M059J (cell line): ENCODE measurements at regions not wholly inside any gene's neighbourhood (a gene's known extent, or its start where the extent isn't known, plus 50 kb on each side); places are given as distances from the start of the nearest gene placed in this dataset.

Experiments
- DNase-seq: peaks from one replicate; pipeline ENCODE4 v3.0.0-alpha.2; 2012; ENCODE audit warnings: low read depth

DNA sequence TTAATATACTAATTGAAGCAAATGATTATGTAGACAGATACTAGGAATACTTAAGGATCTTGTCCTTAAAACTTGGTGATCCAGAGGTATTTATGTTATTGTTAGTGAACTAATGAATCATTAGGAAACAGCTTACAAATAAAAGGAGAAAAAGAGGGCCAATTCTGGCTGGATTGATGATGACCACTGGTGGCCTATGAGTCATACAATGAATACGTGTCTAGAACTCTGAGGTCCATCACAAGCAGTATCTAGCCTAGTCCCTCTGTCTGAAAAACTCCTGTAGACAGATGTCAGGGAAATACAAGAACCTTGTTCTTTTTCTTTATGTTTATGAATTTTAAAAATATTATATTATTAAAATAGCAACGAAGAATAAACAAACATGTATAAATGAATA is 51.7 kb upstream of the RTL1 start:
- peak; percentile 76 for DNase-seq

DNA sequence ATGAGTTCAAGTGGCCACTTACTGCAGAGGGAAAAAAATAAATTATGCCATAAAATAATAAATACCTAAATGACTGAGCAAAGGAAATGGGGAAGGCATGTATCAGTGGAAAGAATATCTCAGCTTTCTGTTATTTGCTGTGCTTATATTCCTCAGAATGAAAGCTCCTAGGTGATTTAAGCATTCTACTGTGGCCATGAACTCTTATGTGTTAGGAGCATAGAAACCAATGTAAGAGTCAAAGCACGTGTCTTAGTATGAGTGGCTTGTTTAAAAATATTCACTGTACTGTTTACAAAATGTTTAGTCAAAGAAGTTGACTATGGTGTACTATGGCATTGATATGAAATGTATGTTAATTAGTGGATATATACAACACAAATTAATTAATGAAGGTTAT is 59.0 kb upstream of the RTL1 start:
- DNase-seq: no peak

GRCh38 chr14:100965296-100965695 is 61.8 kb upstream of the RTL1 start:
- DNase-seq: peak; percentile 44

- no peak for DNase-seq
Measured at GRCh38 chr14:100967178-100967577, 63.7 kb upstream of the RTL1 start.

GRCh38 chr14:100967930-100968329 is 64.4 kb upstream of the RTL1 start:
- DNase-seq: peak; percentile 21

GRCh38 chr14:100972118-100972897 is 68.8 kb upstream of the RTL1 start:
- no peak for DNase-seq

DNA sequence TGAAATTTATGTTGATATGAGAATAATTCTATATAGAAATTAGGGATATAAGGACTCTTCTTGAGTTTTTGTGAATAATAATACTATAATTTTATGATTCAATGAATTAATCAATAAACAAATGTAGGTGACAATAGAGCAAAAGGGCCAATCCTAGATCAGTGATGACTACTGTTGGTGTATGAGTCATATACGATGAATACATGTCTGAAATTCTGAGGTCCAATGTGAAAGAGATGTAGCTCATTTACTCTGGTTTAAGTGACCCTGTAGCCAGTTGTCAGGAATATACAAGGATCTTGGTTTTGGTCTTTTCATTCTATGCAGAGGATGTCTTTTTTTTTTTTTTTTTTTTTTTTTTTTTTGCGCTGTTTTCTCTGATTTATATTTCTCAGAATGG is 72.1 kb upstream of the RTL1 start:
- DNase-seq: peak; percentile 36

DNA sequence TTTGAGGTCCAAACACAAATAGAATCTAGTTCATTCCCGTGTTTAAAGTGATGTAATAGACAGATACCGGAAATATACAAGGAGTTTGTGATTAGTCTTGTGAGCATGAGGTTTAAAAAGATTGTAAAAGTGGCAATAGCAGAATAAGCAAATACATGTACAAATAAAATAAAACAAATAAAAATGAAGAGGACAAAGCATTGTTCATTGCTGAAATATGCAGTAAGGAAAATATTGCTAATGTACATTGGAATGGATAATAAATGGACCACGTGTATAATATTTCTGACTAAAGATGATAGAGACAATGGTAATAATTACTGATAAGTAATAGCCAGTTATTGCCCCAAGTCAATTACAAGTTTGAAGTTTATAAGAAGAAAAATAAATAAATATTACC is 75.6 kb upstream of the RTL1 start:
- no peak for DNase-seq

DNA sequence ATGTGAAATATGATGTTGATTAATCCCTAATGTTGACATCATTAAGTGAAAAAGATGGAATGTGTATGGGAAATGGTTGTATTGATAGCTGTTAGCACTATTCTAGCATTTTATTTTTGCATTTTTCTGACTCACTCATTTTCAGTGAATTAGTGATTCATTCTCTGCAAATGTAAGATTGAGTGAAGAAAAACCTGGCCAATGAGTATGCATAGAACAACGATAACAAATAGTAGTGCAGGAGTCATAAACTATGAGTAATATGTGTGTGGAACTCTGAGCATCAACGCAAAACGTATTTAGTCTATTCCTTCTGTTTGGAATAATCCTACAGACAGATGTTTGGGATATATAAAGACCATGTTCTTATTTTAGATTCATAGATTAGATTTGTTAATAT is 76.3 kb upstream of the RTL1 start:
- DNase-seq: peak; percentile 67

- no peak for DNase-seq
Measured at GRCh38 chr14:100980823-100981222, 77.3 kb upstream of the RTL1 start.

DNA sequence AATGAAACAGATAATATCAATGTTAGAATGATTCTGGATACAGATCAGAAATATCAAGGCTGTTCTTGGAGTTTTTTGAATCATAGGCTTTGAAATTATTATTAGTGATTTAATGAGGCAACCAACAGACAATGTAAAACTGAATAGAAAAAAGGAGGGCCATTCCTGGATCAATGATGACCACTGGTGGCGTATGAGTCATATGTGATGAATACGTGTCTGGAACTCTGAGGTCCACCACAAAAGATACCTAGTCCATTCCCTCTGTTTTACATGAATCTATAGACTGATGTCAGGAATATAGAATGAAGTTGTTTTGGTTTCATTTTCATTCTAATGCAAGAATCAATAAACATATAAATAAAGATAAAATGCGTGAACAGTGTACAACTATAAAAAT is 78.3 kb upstream of the RTL1 start:
- peak; percentile 38 for DNase-seq

DNA sequence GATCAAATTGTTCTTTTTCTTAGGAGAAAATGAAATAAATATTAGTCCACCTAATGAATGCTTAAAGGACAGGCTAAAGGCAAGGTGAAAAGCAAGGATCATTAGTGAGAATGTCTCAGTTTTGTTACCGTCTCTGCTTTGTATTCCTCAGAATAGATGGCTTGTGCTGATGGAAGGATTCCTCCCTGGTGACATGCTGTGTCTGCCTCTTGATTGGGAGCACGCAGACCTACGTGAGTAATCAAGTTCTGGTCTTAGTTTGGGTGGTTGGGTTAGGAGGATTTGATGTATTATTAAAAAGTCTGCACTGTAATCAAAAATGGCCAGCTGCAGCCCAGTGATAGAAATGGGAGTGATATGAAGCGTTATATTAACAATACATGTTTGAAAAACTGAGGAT is 78.8 kb upstream of the RTL1 start:
- no peak for DNase-seq

GRCh38 chr14:100982762-100983161 is 79.2 kb upstream of the RTL1 start:
- DNase-seq: peak; percentile 46

- DNase-seq: no peak
Measured at GRCh38 chr14:100983710-100984109, 80.2 kb upstream of the RTL1 start.

DNA sequence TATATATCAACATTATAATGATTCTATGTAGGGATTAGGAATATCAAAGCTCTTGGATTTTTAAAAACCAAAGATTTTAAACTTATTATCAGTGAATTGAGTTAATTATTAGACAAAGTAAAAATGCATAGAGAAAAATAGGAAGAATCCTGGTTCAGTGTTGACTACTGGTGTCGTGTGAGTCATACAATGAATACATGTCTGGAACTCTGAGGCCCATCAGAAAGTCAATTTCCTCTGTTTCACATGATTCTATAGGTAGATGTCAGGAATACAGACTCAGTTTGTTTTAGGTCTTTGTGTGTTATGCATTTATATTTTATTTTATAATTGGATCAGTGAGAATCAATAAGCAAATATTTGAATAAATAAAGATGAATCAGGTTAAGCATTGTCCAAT is 84.5 kb upstream of the RTL1 start:
- peak; percentile 19 for DNase-seq

DNA sequence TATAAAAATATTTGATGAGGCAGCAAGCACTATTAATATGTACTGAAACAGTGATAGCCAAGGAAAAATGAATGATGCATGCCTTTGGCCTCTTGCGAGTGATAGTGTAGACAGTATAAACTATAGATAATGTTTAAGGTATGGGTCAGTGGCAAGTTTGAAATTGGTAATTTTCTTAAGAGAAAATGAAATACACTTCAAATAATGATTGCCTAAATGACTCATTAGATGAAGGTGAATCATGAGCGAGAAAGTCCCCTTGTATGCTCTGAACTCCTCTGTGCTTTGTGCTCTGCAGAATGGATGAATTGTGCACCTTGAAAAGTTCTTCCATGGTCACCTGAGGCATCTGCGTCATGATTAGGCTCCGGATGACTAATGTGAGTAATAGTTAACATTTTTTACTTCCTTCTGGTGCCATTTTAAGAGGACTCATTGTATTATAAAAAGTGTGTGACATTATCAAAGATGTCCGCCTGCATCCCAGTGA is 84.9 kb upstream of the RTL1 start:
- DNase-seq: peak; percentile 65

DNA sequence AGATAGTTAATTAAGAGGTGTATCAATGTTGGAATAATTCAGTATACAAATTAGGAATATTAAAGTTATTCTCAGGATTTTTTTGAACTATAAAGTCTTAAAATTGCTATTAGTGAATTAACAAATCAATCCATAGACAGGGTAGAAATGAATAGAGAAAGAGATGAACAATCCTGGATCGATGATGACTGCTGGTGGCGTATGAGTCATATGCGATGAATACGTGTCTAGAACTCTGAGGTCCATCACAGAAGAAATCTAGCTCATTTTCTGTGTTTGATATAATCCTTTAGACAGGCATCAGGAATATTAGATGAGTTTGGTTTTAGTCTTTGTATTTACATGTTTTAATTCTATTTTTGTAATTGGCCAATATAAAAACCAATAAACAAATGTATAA is 85.4 kb upstream of the RTL1 start:
- DNase-seq: no peak

- no peak for DNase-seq
Measured at GRCh38 chr14:100989924-100990323, 86.4 kb upstream of the RTL1 start.

GRCh38 chr14:100994082-100994481 is 90.6 kb upstream of the RTL1 start:
- peak; percentile 51 for DNase-seq

DNA sequence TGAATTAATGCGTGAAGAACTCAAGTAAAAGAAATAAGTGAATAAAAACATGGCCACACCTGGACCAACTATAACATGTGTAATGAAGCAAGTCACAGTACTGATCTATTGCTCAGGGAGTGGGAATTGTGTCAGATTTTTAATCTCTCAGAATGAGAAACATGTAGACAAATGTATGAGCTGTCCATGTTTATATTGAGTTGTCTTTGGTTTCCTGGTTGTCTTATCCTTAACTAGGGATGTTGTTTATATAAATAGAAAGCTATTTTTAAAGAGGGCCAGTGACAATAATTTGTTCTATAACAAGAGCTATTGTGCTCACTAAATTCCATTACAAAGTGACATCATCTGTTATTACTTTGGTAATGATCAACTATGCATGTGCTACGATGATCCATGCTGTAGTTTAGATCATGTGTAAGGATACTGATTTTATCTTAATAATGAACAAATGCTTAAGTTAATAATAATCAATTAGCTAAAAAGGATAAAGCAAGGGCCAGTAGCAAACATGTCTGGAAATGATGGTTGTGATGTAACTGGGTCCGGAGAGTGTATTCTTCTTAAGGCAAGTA is 91.3 kb upstream of the RTL1 start:
- peak; percentile 37 for DNase-seq

DNA sequence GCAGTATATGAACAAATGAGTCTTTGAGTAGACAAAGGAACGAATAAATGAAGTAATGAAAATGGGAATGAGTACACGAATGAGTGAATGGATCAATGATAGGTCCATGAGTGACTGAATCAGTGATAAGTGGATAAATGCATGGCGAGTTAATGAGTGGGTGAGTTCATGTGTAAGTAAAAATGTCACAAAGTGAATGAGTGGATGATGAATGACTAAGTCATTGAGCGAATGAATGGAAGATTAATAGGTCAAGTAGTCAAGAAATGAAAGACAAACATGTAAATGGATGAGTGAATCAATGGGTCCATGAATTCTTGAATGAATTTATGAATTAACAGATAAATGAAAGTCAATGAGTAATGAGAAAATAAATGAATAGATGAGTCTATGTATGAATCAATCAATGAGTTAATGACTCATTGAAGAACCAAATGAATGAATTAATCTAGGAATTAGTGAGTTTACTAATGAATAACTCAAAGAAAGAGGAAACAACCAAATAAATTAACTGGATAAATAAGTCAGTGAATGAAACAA is 97.3 kb upstream of the RTL1 start:
- DNase-seq: no peak

- DNase-seq: peak; percentile 75
Measured at GRCh38 chr14:101001311-101002069, 98.0 kb upstream of the RTL1 start.

DNA sequence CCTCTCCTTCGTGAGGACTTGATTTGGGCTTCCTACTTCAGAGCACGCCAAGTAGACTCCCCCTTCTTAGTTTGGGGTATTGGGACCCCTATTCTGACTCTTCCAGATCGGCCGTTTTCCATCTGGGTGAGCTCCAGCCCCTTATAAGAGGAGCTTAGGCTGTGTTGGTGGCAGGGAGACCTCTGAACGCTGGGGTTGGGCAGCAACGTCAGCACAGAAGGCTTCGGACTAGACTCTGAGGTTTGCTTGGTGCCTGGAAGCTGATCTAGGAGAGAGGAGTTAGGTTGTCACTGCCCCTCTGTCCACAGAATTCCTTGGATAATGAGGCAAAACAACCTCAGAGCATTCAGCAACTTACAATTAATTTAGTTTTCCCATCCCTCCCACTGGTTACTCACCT is 99.2 kb upstream of the RTL1 start:
- no peak for DNase-seq
